HCT116 (cell line): ENCODE measurements at regions not wholly inside any gene's neighbourhood (a gene's known extent, or its start where the extent isn't known, plus 50 kb on each side); places are given as distances from the start of the nearest gene placed in this dataset.

Experiments
- POLR2AphosphoS5 ChIP-seq: IDR thresholded peaks from 2 replicates; pipeline ENCODE4 v1.6.1; 2011; ENCODE audit warnings: mild to moderate bottlenecking, low read depth, low read length, moderate library complexity
- RAD21 ChIP-seq: IDR thresholded peaks from 2 replicates; pipeline ENCODE4 v1.6.1; 2012; ENCODE audit warnings: low read depth, mild to moderate bottlenecking
- REST ChIP-seq: IDR thresholded peaks from 2 replicates; pipeline ENCODE4 v1.6.1; 2012; ENCODE audit warnings: low read depth
- SIN3A ChIP-seq: IDR thresholded peaks from 2 replicates; pipeline ENCODE4 v1.6.1; 2012; ENCODE audit warnings: low read depth
- SP1 ChIP-seq: IDR thresholded peaks from 2 replicates; pipeline ENCODE4 v1.6.1; 2012; ENCODE audit warnings: low read depth
- TCF7L2 ChIP-seq: IDR thresholded peaks from 2 replicates; pipeline ENCODE4 v1.7.0; 2011; ENCODE audit warnings: borderline replicate concordance, inconsistent platforms; ENCODE audit not compliant: insufficient read depth, insufficient read length; ENCODE audit errors: extremely low read depth
- ZBTB33 ChIP-seq: IDR thresholded peaks from 2 replicates; pipeline ENCODE4 v1.6.1; 2011; ENCODE audit warnings: mild to moderate bottlenecking, low read length, moderate library complexity; ENCODE audit not compliant: insufficient replicate concordance; ENCODE audit errors: extremely low read depth

- no peak for TF ChIP-seq REST
- TF ChIP-seq ZBTB33, result no peak
- TF ChIP-seq SP1, result no peak
- TF ChIP-seq POLR2AphosphoS5, result no peak
- TF ChIP-seq SIN3A, result no peak
- TF ChIP-seq TCF7L2, result no peak
- no peak for TF ChIP-seq RAD21
These were observed 87.1 kb downstream of the NDUFS5 start (continued) for GRCh38 chr1:39113109-39113743.
